T-helper 2 cell treated with Interferon-gamma antibody and Interleukin-4, amounts not matched to agents 5 μg/mL and 100 μg/mL, for 36 hours (primary cell): ENCODE measurements at regions not wholly inside any gene's neighbourhood (a gene's known extent, or its start where the extent isn't known, plus 50 kb on each side); places are given as distances from the start of the nearest gene placed in this dataset.

Experiments
- DNase-seq: peaks from one replicate; pipeline ENCODE4 v3.0.0; 2021; ENCODE audit warnings: low spot score
- H3K27ac Mint-ChIP-seq: one replicate; pipeline ENCODE4 v1.8.0; 2021; ENCODE audit warnings: mild to moderate bottlenecking, mixed read lengths
- H3K27me3 Mint-ChIP-seq: one replicate; pipeline ENCODE4 v1.8.0; 2021; ENCODE audit warnings: low read depth, mixed read lengths
- H3K36me3 Mint-ChIP-seq: one replicate; pipeline ENCODE4 v1.8.0; 2021; ENCODE audit warnings: low read depth, mixed read lengths
- H3K4me1 Mint-ChIP-seq: one replicate; pipeline ENCODE4 v1.8.0; 2021; ENCODE audit warnings: low read depth, mixed read lengths
- H3K4me3 Mint-ChIP-seq: one replicate; pipeline ENCODE4 v1.8.0; 2022; ENCODE audit warnings: mild to moderate bottlenecking, moderate library complexity, mixed read lengths
- H3K9me3 Mint-ChIP-seq: one replicate; pipeline ENCODE4 v1.8.0; 2021; ENCODE audit warnings: mixed read lengths

GRCh38 chr2:239619369-239619768 is 218.5 kb upstream of the HDAC4 start:
- peaks cover 9% of the 10 kb centered on the region for H3K9me3 Mint-ChIP-seq
- H3K4me3 Mint-ChIP-seq, result no peak overlapping the region
- H3K27ac Mint-ChIP-seq, result no peak overlapping the region
- H3K36me3 Mint-ChIP-seq, result peaks cover 3% of the 10 kb centered on the region
- no peak for DNase-seq
- peaks cover 26% of the 10 kb centered on the region for H3K27me3 Mint-ChIP-seq
- peaks cover 21% of the 10 kb centered on the region for H3K4me1 Mint-ChIP-seq

DNA sequence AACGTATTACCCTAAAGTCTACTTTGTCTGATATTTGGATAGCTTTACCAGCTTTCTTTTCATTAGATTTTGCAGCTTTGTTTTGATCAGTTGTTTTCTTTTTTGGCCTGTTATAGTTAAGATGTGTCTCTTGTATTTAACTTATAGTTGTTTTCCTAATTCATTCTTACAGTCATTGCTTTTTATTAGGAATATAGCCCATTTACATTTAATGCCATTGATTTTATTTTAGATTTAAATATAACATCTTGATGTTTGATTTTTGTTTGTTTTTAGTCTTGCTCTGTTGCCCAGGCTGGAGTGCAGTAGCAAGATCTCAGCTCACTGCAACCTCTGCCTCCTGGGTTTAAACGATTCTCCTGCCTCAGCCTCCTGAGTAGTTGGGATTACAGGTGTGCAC is 215.9 kb upstream of the HDAC4 start:
- H3K4me1 Mint-ChIP-seq, result no peaks in the 10 kb centered on the region
- no peak overlapping the region for H3K4me3 Mint-ChIP-seq
- no peak overlapping the region for H3K27ac Mint-ChIP-seq
- peaks cover 9% of the 10 kb centered on the region for H3K9me3 Mint-ChIP-seq
- H3K27me3 Mint-ChIP-seq, result peaks cover 31% of the 10 kb centered on the region
- H3K36me3 Mint-ChIP-seq, result peaks cover 2% of the 10 kb centered on the region
- no peak for DNase-seq

DNA sequence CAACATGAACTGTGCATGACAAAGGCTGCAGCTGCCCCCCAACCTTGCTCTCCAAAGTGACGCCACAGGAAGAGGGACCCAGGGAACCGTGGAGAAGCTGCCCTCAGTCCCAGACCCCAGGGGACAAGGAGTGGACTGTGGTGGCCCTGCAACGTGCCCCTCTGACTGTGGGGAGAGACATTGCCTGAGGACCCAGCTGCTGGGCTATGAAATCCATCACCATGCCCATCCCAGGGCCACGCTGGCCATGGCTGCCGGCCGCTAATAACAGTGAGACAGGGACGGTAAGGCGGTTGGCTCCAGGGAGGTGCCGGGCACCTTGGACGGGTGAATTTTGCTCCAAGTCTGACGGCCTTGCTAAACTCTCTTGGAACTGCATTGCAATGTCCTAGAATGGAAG is 211.3 kb upstream of the HDAC4 start:
- no peak overlapping the region for H3K27ac Mint-ChIP-seq
- H3K4me1 Mint-ChIP-seq, result no peaks in the 10 kb centered on the region
- peaks cover 4% of the 10 kb centered on the region for H3K9me3 Mint-ChIP-seq
- no peak for DNase-seq
- H3K27me3 Mint-ChIP-seq, result peaks cover 31% of the 10 kb centered on the region
- no peak overlapping the region for H3K4me3 Mint-ChIP-seq
- peaks cover 2% of the 10 kb centered on the region for H3K36me3 Mint-ChIP-seq

DNA sequence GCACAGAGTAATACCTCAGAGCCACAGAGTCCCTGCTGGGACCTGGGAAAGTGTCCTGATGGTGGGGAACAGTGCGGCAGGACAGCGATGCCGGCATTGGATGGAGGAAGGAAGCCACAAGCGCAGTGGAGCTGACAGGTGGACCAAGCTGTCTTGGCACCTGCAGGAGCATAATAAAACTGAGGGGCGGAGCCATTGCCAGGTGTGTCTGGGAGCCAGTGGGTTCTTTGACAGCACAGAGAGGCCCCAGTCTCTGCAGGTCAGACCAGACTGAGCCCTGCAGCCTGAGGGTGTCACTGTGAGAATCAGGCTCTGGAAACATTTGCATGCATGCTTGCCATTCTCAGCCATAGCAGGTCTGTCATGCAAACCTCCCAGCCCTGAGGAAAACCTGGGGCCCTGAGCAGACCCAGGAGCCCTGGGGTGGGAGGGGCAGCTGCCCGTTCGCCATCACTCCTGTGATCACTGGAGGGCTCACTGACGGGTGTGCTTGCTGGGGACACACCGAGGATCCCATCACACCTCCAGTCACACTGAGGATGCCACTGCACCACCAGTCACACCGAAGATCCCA is 210.5 kb upstream of the HDAC4 start:
- Mint-ChIP-seq H3K27me3 (peaks cover 29% of the 10 kb centered on the region), H3K4me3 (no peak overlapping the region), H3K9me3 (no peaks in the 10 kb centered on the region), H3K36me3 (no peaks in the 10 kb centered on the region), H3K27ac (no peak overlapping the region), H3K4me1 (no peaks in the 10 kb centered on the region)
- no peak for DNase-seq

- no peaks in the 10 kb centered on the region for H3K9me3 Mint-ChIP-seq
- H3K27ac Mint-ChIP-seq, result no peak overlapping the region
- H3K36me3 Mint-ChIP-seq, result no peaks in the 10 kb centered on the region
- H3K27me3 Mint-ChIP-seq, result peaks cover 34% of the 10 kb centered on the region
- H3K4me3 Mint-ChIP-seq, result no peak overlapping the region
- no peak for DNase-seq
- no peaks in the 10 kb centered on the region for H3K4me1 Mint-ChIP-seq
These were observed 209.8 kb upstream of the HDAC4 start for GRCh38 chr2:239610457-239611221.

GRCh38 chr2:239609607-239610310 is 208.9 kb upstream of the HDAC4 start:
- Mint-ChIP-seq H3K9me3 (no peaks in the 10 kb centered on the region), H3K27ac (no peak overlapping the region), H3K4me1 (no peaks in the 10 kb centered on the region), H3K27me3 (peaks cover 36% of the 10 kb centered on the region), H3K36me3 (no peaks in the 10 kb centered on the region), H3K4me3 (no peak overlapping the region)
- no peak for DNase-seq

- Mint-ChIP-seq H3K27me3 (peaks cover 37% of the 10 kb centered on the region), H3K4me1 (no peaks in the 10 kb centered on the region), H3K4me3 (no peak overlapping the region), H3K36me3 (no peaks in the 10 kb centered on the region), H3K27ac (no peak overlapping the region), H3K9me3 (no peaks in the 10 kb centered on the region)
- DNase-seq, result no peak
These were observed 208.3 kb upstream of the HDAC4 start for GRCh38 chr2:239609162-239609561.

GRCh38 chr2:239608723-239609122 is 207.9 kb upstream of the HDAC4 start:
- H3K9me3 Mint-ChIP-seq, result no peaks in the 10 kb centered on the region
- H3K4me1 Mint-ChIP-seq, result no peaks in the 10 kb centered on the region

DNA sequence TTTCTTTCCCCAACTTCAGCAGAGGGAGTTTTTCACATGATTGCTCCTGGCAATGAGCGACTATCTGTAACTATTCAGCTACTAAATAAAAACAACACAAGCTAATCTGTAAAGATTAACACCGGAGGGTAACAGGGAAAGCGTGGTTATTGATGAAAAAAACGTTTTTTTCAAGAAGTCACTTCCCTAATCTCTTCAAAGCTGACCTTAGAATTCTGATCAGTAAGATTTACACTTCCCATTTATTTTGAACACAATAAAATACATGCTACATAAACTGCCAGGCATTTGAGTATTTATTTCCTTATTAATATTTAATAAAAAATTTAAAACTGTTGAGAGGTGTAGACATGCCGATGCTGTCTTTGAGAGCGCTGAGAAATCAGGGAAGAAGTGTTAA is 207.4 kb upstream of the HDAC4 start:
- Mint-ChIP-seq H3K27me3 (peaks cover 40% of the 10 kb centered on the region), H3K36me3 (peaks cover 1% of the 10 kb centered on the region), H3K4me1 (no peaks in the 10 kb centered on the region), H3K27ac (no peak overlapping the region), H3K9me3 (no peaks in the 10 kb centered on the region), H3K4me3 (no peak overlapping the region)
- DNase-seq, result no peak

More at GRCh38 chr2:239608723-239609122, 207.9 kb upstream of the HDAC4 start:
- H3K27ac Mint-ChIP-seq, result no peak overlapping the region
- peaks cover 1% of the 10 kb centered on the region for H3K36me3 Mint-ChIP-seq
- H3K4me3 Mint-ChIP-seq, result no peak overlapping the region
- peaks cover 40% of the 10 kb centered on the region for H3K27me3 Mint-ChIP-seq
- DNase-seq, result no peak

GRCh38 chr2:239607517-239608191 is 206.8 kb upstream of the HDAC4 start:
- H3K36me3 Mint-ChIP-seq, result peaks cover 1% of the 10 kb centered on the region
- peaks cover 36% of the 10 kb centered on the region for H3K27me3 Mint-ChIP-seq
- H3K9me3 Mint-ChIP-seq, result no peaks in the 10 kb centered on the region
- H3K4me3 Mint-ChIP-seq, result no peak overlapping the region
- no peak for DNase-seq
- no peak overlapping the region for H3K27ac Mint-ChIP-seq
- H3K4me1 Mint-ChIP-seq, result peaks cover 2% of the 10 kb centered on the region

GRCh38 chr2:239606741-239607516 is 206.1 kb upstream of the HDAC4 start:
- Mint-ChIP-seq H3K27ac (no peak overlapping the region), H3K4me3 (no peak overlapping the region), H3K36me3 (peaks cover 1% of the 10 kb centered on the region), H3K9me3 (no peaks in the 10 kb centered on the region), H3K27me3 (peaks cover 36% of the 10 kb centered on the region), H3K4me1 (peaks cover 7% of the 10 kb centered on the region)
- no peak for DNase-seq

DNA sequence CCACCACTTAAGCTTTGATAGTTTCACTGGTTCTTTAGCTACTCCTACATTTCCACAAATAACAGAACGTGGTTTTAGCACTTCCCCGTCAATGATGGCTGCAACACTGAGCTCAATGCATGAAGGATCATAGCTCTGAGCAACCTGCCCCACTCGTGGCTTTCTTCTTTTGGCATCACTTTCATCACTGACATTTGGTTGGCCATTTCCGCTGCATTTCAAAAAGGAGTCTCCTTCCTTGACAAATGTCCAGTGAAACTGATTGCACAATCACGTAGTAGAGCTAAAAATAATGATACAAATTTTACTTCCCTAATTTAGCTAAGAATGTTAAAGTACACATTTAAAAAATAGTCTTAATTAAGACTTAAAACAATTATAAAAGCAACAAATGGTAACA is 205.2 kb upstream of the HDAC4 start:
- no peak for DNase-seq

GRCh38 chr2:239605409-239605808 is 204.6 kb upstream of the HDAC4 start:
- peaks cover 7% of the 10 kb centered on the region for H3K4me1 Mint-ChIP-seq
- no peak overlapping the region for H3K4me3 Mint-ChIP-seq
- peaks cover 1% of the 10 kb centered on the region for H3K36me3 Mint-ChIP-seq
- H3K9me3 Mint-ChIP-seq, result no peaks in the 10 kb centered on the region
- H3K27ac Mint-ChIP-seq, result no peak overlapping the region
- no peak for DNase-seq
- H3K27me3 Mint-ChIP-seq, result peaks cover 35% of the 10 kb centered on the region

More for the DNA sequence above, 205.2 kb upstream of the HDAC4 start:
- H3K4me3 Mint-ChIP-seq, result no peak overlapping the region
- H3K36me3 Mint-ChIP-seq, result peaks cover 1% of the 10 kb centered on the region
- H3K27ac Mint-ChIP-seq, result no peak overlapping the region
- H3K4me1 Mint-ChIP-seq, result peaks cover 7% of the 10 kb centered on the region
- H3K9me3 Mint-ChIP-seq, result no peaks in the 10 kb centered on the region
- H3K27me3 Mint-ChIP-seq, result peaks cover 36% of the 10 kb centered on the region
